ENCODE measurements at regions not wholly inside any gene's neighbourhood (a gene's known extent, or its start where the extent isn't known, plus 50 kb on each side); places are given as distances from the start of the nearest gene placed in this dataset.

- Histone ChIP-seq H3K4me2 (ENCODE audit: insufficient read depth, low read length) (no peak overlapping the region), H3K79me2 (ENCODE audit: insufficient read depth, low read length) (no peaks in the 10 kb centered on the region), H4K20me1 (ENCODE audit: insufficient read depth, low read length) (peaks cover 5% of the 10 kb centered on the region; the same call in 1 of the 2 replicates), H3K9me3 (ENCODE audit: insufficient read depth, low read length, severe bottlenecking) (no peaks in the 10 kb centered on the region), H3K36me3 (ENCODE audit: insufficient read depth, low read length) (no peaks in the 10 kb centered on the region), H2AFZ (ENCODE audit: low read depth, low read length) (no peak overlapping the region), H3K4me1 (ENCODE audit: insufficient read depth, low read length) (no peaks in the 10 kb centered on the region), H3K9ac (ENCODE audit: low read depth, low read length) (no peak overlapping the region), H3K4me3 (ENCODE audit: low read depth in 1 of 2, low read length in 2 of 2) (no peak overlapping the region), H3K27me3 (ENCODE audit: insufficient read depth, low read length, poor library complexity) (no peaks in the 10 kb centered on the region), H3K27ac (ENCODE audit: low read length) (no peak overlapping the region)
- no peak for TF ChIP-seq EZH2 (IDR thresholded peaks at IDR 0.05; ENCODE audit: borderline replicate concordance, low read depth, low read length, severe bottlenecking)
- TF ChIP-seq CTCF (IDR thresholded peaks at IDR 0.05; ENCODE audit: borderline replicate concordance, extremely low read depth, low read length, poor library complexity, severe bottlenecking): no peak
- no peak for DNase-seq
- ATAC-seq (ENCODE audit: insufficient read depth, low read depth): no peak
These were observed 83.6 kb downstream of the LSM3 start for GRCh38 chr3:14262212-14262611.

GRCh38 chr3:14262867-14263266 lies 84.2 kb downstream of the LSM3 start:
- Histone ChIP-seq H3K27ac (ENCODE audit: low read length) (no peak overlapping the region), H4K20me1 (ENCODE audit: insufficient read depth, low read length) (peaks cover 5% of the 10 kb centered on the region; the same call in 1 of the 2 replicates), H3K4me3 (ENCODE audit: low read depth in 1 of 2, low read length in 2 of 2) (no peak overlapping the region), H3K36me3 (ENCODE audit: insufficient read depth, low read length) (no peaks in the 10 kb centered on the region), H3K27me3 (ENCODE audit: insufficient read depth, low read length, poor library complexity) (no peaks in the 10 kb centered on the region), H3K9me3 (ENCODE audit: insufficient read depth, low read length, severe bottlenecking) (no peaks in the 10 kb centered on the region), H2AFZ (ENCODE audit: low read depth, low read length) (no peak overlapping the region), H3K9ac (ENCODE audit: low read depth, low read length) (no peak overlapping the region), H3K4me1 (ENCODE audit: insufficient read depth, low read length) (no peaks in the 10 kb centered on the region), H3K4me2 (ENCODE audit: insufficient read depth, low read length) (no peak overlapping the region), H3K79me2 (ENCODE audit: insufficient read depth, low read length) (no peaks in the 10 kb centered on the region)
- DNase-seq: no peak
- ATAC-seq (ENCODE audit: insufficient read depth, low read depth): no peak
- TF ChIP-seq EZH2 (IDR thresholded peaks at IDR 0.05; ENCODE audit: borderline replicate concordance, low read depth, low read length, severe bottlenecking) (no peak), CTCF (IDR thresholded peaks at IDR 0.05; ENCODE audit: borderline replicate concordance, extremely low read depth, low read length, poor library complexity, severe bottlenecking) (no peak)

GRCh38 chr3:14263317-14264005 lies 84.8 kb downstream of the LSM3 start:
- H3K36me3 ChIP-seq (ENCODE audit: insufficient read depth, low read length): no peaks in the 10 kb centered on the region
- TF ChIP-seq EZH2 (IDR thresholded peaks at IDR 0.05; ENCODE audit: borderline replicate concordance, low read depth, low read length, severe bottlenecking) (no peak), CTCF (IDR thresholded peaks at IDR 0.05; ENCODE audit: borderline replicate concordance, extremely low read depth, low read length, poor library complexity, severe bottlenecking) (no peak)
- no peaks in the 10 kb centered on the region for H3K9me3 ChIP-seq (ENCODE audit: insufficient read depth, low read length, severe bottlenecking)
- no peak overlapping the region for H3K4me2 ChIP-seq (ENCODE audit: insufficient read depth, low read length)
- DNase-seq (no peak), ATAC-seq (ENCODE audit: insufficient read depth, low read depth) (no peak)
- peaks cover under 1% of the 10 kb centered on the region for H3K27me3 ChIP-seq (ENCODE audit: insufficient read depth, low read length, poor library complexity)
- H3K4me3 ChIP-seq (ENCODE audit: low read depth in 1 of 2, low read length in 2 of 2): no peak overlapping the region
- no peak overlapping the region for H2AFZ ChIP-seq (ENCODE audit: low read depth, low read length)
- H4K20me1 ChIP-seq (ENCODE audit: insufficient read depth, low read length): peaks cover 5% of the 10 kb centered on the region; the same call in 1 of the 2 replicates
- no peaks in the 10 kb centered on the region for H3K4me1 ChIP-seq (ENCODE audit: insufficient read depth, low read length)
- H3K9ac ChIP-seq (ENCODE audit: low read depth, low read length): no peak overlapping the region
- H3K27ac ChIP-seq (ENCODE audit: low read length): no peak overlapping the region
- no peaks in the 10 kb centered on the region for H3K79me2 ChIP-seq (ENCODE audit: insufficient read depth, low read length)

All from DND-41 (cell line).